DMS 273 (cell line): ENCODE measurements at regions not wholly inside any gene's neighbourhood (a gene's known extent, or its start where the extent isn't known, plus 50 kb on each side); places are given as distances from the start of the nearest gene placed in this dataset.
"Not testable (repeated sequence)": the region's sequence is repeated elsewhere in the genome, so short reads cannot be mapped to it uniquely, and the experiment has no call there.

Experiments used
- DNase-seq: peaks from one replicate; lab custom pipeline; 2025; ENCODE audit not compliant: unreplicated experiment; lab: John Stamatoyannopoulos, UW

DNA sequence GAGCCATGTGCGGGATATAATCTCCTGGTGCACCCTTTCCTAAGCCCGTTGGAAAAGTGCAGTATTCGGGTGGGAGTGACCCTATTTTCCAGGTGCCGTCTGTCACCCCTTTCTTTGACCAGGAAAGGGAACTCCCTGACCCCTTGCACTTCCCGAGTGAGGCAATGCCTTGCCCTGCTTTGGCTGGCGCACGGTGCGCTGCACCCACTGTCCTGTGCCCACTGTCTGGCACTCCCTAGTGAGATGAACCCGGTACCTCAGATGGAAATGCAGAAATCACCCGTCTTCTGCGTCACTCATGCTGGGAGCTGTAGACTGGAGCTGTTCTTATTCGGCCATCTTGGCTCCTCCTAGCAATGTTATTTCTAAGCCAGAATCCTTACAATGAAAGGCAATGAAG lies 121.1 kb downstream of the TAF11L14 start:
- not testable (repeated sequence) for DNase-seq

DNA sequence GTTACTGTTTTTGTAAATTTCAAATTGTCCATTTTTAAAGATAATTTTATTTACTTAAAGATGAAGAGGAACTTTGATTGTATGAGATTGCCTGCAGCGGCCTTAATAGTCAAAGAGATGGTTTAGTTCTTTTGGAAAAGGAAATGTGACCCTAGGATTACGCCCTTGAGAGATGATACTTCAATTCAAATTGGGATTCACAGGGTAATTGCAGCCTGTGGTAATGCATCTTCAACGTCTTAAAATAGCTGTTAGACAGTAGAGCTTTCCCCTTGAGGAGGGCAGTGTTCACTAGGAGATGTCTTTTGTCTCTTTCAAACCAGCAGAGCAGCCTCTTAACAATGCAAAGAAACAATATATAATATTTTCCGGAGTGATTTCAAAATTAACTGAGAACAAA lies 127.1 kb downstream of the TAF11L14 start:
- no peak for DNase-seq

DNA sequence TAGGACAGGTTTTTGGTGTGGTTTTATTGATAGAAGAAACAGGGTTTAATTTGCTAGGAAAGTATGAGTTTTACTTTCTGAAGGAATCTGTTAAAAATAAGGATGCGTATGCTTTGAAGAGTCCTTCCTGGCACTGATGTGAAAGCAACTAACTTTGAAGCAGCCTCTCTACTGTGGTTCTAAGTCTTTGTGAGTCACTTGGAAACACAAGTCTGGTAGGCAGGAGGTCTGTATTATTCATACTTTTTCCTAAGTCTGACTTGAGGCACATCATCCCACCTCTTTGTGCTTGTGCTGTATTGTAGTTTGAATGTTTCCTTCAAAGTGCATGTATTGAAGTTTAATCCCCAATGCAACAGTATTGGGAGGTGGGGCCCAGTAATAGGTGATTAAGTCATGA lies 129.0 kb downstream of the TAF11L14 start:
- DNase-seq = no peak

DNA sequence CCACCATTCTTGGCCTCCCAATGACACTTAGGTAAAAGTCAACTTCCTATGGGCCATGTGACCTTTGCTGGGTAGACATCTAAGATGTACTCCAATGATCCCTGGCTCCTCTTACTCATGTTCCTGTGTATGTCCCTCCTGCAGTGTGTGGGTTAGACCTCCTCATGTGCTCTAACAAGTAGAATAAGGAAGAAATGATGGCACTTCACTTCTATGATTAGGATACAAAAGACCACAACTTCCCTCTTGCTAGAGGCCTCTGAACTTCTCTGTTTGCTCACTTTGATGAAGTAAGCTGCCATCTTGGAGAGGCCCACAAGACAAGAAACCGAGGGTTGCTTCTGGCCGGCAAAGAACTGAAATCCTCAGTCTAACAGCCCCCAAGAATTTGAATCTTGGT lies 131.8 kb downstream of the TAF11L14 start:
- no peak for DNase-seq

DNA sequence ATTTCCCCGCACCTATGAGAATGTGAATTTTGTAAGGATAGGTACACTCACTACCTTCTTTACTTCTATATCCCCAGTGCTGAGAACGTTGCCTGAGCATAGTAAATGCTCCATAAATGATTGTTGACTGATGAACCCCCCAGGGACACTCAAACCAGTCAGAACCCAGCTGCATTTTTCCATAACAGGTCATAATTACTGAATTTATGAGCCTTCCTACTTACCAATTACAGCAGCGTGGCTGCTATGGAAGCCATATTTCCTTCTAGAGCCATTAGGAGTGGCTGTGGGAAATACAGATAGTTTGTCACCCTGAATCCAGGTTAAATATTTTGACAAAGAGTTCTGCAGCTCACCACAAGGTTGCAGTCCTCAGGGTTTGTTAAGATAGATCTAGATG lies 135.0 kb downstream of the TAF11L14 start:
- no peak for DNase-seq

DNA sequence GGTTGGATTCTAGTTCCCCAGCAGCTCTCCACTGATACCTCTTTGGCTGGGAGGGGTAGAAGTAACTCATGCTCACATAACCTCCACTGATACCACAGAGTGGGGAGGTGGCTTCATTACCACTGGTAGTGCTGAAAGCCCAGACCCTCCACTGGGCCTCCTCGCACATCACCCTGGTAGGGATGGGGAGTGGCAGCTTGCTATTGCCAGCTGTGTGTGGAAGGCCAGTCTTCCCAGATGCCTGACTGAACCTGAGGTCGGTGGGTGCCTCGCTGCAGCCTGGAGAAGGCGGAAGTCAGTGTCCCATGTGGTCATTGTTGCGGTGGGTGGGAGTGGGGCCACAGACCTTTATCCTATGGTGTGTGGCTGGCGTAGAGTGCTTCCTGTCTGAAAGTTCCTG lies 138.0 kb downstream of the TAF11L14 start:
- no peak for DNase-seq

DNA sequence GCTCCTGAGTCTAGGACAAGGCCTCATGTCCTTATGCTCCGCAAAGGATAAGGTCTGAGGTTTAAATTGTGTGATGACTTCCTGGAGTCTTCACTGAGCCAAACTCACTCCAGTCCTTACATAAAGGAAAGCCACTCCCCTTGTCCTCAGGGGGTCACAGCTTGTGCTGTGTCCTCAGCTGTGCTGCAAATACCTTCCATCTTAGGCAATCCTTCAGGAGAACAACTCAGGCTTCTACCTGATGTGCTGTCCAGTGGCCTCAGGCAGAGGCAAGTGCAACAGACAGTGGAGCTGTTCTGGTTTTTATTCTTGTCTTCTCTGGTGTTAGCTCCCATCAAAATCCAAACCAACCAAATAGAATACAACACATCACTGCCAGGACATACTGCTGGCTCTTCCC lies 151.5 kb downstream of the TAF11L14 start:
- no peak for DNase-seq

DNA sequence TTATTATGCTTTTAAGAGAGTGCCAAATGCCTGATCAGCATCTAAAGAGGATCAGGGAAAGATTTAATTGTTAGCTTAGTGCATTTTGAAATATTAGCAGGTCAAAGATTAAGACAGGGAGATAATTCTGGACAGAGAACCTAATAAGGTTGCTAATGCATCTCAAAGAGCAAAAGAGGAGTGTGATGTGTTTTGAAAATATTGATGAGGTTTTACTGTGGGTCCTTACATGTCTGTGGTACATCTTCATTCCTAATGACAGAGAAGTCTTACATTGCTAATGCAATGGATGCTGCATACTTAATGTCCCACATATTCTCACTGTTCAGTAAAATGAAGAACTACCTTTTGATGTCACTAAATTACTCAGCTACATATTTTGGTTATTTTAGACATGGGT lies 154.1 kb downstream of the TAF11L14 start:
- DNase-seq = no peak

DNA sequence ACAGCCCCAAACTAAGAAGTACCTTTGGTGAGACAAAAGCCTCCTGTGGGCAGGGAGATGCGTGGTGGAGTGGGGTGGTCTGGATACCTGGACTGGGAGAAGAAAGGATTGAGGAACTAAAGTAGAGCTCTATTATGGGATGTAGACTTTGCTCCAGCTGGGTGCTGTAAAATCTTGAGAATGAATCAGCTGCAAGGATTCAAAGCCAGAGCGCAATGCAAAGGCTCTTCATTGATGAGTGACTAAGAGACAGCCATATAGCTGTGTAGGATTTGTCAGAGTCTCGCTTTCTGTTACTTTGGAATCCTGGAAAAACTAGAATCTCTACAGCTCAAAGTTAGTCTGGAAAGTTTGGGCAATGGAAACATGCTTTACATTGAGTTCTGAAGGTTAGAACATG lies 159.9 kb downstream of the TAF11L14 start:
- DNase-seq = no peak

DNA sequence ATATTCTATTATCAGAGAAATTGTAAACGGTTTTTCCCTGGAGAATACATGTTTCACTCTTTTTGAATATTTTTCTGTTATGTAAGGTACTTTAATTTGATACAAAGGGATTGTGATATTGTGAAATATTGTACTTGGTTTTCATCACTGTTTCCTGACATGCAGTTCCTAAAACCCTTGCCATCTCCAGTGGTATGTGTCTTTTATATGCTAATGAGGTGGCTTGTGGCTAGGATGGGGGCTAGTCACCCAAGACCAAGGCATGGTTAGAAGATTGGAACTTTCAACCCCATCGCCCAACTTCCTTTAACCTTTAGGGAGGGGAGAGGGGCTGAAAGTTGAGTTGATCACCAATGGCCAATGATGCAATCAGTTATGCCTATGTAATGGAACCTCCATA lies 160.6 kb downstream of the TAF11L14 start:
- no peak for DNase-seq

DNA sequence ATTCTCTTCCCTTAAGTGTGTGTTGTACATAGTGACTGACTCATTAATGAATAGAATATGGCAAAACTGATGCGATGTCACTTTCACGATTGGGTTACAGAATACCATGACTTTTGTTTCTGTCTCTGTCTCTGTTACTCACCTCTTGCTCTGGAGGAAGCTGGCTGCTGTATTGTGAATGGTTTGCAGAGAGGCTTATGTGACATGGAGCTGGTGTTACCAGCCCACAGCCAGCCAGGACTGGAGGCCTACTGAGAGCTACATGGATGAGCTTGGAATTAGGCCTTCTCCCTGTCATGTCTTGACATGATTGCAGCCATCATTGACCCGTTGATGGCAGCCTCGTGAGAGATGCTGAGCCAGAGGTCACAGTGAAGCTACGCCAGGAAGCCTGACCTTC lies 161.9 kb downstream of the TAF11L14 start:
- no peak for DNase-seq

DNA sequence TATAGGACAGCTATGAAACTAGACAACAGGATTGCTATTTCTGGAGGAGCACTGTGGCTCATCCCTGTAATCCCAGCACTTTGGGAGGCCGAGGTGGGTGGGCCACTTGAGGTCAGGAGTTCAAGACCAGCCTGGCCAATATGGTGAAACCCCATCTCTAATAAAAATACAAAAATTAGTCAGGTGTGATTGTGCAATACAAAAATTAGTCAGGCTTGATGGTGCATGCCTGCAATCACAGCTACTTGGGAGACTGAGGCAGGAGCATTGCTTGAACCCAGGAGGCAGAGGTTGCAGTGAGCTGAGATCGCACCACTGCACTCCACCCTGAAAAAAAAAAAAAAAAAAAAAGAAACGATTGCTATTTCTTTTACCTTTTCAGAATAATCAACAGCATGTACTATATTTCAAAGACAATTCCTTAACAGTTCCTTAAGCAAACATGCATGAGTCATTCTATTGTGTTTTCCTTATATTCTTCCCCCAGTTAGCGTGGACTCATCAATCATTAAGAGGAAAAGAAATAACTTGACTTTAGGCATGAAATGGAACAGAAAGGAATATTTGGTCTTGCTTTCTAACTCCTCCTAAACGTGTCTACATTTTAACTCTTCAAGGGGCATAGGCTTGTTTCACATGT lies 162.6 kb downstream of the TAF11L14 start:
- no peak for DNase-seq

DNA sequence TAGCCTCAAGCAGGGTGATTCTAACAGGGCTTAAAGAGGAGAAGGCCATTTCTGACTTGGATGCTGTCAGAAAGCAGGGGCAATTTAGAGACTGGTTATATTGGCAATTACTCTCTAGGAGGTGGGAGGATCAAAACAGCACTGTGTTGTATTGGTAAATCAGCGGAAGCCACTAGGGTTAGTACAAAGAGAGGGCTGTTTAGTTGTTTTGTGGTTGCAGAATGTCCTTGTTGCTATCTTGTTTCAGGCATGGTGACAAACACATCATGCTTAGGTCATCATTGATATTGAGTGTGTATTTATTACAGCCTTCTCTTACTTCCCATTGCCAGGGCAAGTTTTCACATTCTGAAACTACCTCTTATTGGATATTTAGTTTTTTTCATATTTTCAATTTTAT lies 165.3 kb downstream of the TAF11L14 start:
- DNase-seq = no peak

DNA sequence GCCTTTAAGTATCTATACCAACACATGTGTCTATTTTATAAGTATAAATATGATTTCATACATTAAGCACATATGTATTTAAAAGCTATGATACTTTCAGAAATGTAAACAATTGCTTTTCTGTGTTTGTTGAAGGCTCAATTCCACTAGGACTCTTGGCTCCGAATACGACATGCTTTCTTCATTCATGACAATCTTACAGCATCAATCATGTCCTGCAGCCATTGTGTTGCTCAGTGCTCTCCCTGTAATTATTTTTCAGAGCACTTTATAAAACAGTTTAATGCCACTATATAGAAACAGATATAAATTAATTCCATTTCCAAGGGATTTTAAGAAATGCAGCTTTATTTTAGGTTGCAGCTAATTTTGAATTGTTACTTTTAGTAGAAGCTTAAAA lies 167.3 kb downstream of the TAF11L14 start:
- no peak for DNase-seq

DNA sequence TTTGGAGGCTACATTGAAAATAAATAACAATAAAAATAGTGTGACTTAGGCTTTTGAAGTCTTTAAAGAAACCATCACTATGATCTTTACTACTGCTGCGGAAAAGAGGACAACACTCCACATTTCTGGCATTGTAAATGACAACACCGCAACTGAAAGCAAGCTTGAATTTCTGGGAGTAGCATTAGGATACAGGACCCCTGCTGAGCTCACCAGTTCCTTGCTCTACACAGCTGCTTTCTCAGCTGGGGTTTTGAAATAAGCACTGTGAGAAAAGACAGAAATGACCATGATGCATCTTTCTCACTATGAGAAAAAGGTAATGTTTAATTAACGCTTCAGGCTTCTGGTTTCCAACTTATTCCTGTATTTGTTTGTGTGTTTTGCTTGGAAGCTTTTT lies 168.0 kb downstream of the TAF11L14 start:
- DNase-seq = peak; percentile 69

DNA sequence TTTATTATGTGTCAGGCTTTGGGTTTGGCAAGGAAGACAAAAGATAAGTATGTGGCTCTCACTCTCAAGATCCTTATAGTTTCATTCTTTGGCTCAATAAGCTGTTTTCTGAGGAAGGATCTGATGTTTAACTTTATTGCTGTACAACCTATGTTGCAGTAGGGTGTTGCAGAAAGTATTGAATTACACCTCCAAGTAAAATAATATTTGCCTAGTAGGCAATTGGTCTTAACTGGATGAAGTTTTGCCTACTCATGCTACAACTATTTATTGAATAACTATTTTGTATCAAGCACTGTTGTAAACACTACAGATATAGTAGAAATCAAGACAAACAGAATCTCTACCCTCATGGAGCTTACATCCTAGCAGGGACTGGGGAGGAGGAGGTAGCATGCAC lies 169.7 kb downstream of the TAF11L14 start:
- DNase-seq = no peak

DNA sequence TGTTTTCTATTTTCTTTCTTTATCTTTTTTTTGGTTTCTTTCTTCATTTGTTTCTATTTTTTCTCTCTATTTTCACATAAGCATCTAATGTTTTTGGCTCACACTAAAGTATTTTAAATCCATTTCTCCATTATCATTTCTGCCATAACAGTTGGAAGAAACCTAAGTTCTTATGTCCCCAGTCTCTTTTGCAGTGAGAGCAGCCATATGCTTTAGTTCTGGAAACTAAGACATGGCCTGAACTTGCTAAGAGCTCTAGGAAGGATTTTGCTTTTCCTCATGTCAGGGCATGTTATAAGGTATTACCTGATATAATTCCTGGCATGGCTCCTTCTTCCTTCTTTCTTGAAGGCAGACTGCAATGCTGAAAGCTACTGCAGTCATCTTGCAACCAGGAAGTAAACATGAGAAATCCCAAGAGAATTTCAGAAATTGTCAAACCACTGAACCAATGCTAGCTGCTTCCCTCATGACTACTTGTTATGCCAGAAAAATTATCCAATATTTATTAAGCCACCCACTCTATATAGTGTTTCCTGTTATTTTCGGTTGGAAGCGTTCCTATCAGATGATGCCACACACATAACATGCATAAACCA lies 171.1 kb downstream of the TAF11L14 start:
- peak; percentile 28 for DNase-seq

DNA sequence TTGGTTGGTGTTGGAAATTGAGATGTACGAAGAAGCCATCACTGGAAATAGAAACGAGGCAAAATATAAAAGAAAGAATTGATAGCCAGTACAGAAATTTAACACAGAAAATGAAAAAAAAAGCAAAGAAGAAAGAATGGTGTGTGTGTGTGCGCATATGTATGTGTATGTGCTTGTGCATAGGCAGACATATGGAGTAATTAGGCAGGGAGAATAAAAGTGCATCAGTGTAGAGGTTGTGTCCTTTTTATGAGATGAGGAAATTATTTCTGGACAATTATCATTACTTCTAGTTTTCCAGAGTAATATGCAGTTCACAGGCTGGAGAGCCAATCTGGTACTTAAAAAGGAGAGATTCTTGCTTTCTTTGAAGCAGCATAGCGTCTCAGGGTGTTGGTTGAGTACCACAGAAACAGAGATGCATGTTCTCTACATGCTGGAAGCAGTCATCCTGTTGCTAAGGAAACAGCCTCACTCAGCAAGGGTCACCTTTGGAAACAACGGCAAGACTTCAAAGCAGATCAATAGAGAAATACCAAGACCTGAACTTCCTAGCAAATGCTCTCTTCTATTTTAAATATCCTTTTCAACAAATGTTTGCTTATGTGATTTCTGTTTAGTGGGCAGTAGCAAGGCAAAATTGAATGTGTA lies 172.7 kb downstream of the TAF11L14 start:
- peak; percentile 21 for DNase-seq

DNA sequence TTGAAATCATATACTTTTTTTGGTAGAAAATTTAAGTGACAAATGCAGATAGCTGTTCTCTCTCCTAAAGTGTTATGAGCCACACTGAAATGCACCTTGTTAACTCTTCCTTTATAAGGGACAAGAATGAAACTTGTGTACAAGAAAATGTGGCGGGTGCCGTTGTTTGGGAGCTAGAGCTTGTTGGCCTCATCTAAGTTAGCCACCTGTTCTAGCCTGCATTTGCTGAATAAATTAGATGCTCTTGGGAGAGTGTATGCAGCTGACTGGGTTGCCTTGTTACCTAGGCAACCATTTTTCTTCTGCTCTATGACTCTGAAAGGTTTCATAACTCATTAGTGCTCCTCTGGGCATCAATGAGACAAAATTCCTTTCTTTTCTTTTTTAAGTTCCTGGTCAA lies 174.3 kb downstream of the TAF11L14 start:
- DNase-seq = peak; percentile 67

DNA sequence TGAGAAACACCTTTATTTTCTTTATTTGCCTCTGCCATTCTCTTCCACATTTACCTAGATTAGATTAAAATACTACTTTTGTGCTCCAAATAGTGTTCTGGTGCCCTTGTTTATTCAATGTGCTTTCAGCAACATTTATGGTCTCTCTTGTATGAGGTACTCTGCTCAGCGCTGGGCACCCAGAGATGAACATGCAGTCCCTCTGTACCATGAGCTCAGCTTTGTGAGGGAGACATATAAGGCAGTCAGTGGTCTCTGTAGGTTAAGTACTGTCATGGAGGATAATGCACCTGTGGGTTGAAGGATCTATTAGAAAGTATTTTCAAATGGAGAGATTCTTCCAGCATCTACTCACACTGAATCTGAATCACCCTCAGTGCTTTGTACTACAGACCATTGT lies 176.5 kb downstream of the TAF11L14 start:
- DNase-seq = no peak

DNA sequence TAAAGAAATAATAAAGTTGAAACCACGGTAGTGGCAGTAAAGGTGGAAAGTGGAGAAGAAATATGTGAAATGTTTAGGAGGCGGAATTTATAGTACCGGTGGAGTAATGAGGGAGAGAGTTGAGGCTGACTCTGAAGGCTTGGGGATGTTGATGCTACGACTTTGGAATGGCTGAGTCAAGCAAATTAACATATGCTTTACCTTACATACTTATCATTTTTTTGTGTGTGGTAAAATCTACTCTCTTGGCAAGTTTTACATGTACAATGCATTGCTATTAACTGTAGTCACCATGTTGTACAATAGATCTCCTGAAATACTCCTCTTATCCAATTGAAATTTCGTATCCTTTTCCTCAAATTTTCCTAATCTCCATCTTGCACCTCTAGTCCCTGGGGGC lies 179.0 kb downstream of the TAF11L14 start:
- DNase-seq = no peak

DNA sequence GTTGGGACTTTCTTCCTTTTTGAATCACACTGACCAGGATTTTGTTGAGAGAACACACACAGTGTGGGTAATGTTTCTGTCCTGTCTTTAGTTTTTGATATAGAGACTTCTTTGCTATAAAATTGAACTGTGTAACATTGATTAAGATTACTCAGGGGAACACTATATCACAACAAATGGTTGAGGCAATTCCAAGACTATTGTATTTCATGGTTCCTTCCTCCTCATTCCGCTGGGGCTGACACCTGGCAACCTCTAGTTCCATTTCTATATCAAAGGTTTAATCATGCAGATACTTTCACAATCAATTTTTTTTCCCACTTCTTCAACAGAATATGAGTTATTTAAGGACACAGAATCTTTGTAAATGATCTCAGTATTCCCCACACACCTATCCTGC lies 182.2 kb downstream of the TAF11L14 start:
- DNase-seq = no peak

DNA sequence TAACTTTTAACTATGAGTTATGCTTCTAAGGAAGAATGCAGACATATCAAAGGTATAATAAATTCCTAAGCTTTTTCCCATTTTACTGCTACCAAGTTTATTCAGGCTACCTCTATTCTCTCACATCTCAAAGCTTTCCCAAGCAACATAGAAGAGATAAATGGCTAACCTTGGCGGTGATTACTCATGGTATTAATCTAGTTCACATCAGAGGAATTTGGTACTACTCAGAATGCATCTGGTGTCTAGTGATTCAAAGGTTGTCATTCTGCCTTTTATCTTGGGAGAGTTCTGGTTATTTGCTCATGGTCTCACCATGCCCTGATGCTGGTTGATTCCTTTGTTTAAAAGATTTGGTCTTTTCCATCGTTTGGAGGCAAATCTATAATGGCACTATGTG lies 182.7 kb downstream of the TAF11L14 start:
- no peak for DNase-seq
